Nephron progenitor cell (in vitro differentiated cells): ENCODE measurements at regions not wholly inside any gene's neighbourhood (a gene's known extent, or its start where the extent isn't known, plus 50 kb on each side); places are given as distances from the start of the nearest gene placed in this dataset.
"Not testable (repeated sequence)": the region's sequence is repeated elsewhere in the genome, so short reads cannot be mapped to it uniquely, and the experiment has no call there.

ENCODE experiments used
- DNase-seq: peaks from one replicate; pipeline ENCODE4 v3.0.0; 2021
- H3K27ac Mint-ChIP-seq: 2 replicates; pipeline ENCODE4 v1.8.0; 2021; ENCODE audit warnings: mild to moderate bottlenecking, moderate library complexity, mixed read lengths
- H3K27me3 Mint-ChIP-seq: 2 replicates; pipeline ENCODE4 v1.8.0; 2021; ENCODE audit warnings: mild to moderate bottlenecking, low read depth, mixed read lengths; ENCODE audit not compliant: poor library complexity
- H3K36me3 Mint-ChIP-seq: 2 replicates; pipeline ENCODE4 v1.8.0; 2021; ENCODE audit warnings: low read depth, mixed read lengths
- H3K4me1 Mint-ChIP-seq: 2 replicates; pipeline ENCODE4 v1.8.0; 2021; ENCODE audit warnings: mixed read lengths
- H3K4me3 Mint-ChIP-seq: 2 replicates; pipeline ENCODE4 v1.8.0; 2021; ENCODE audit warnings: mild to moderate bottlenecking, moderate library complexity, mixed read lengths
- H3K9me3 Mint-ChIP-seq: 2 replicates; pipeline ENCODE4 v1.8.0; 2021; ENCODE audit warnings: mild to moderate bottlenecking, moderate library complexity, mixed read lengths
- TF ChIP-seq, protein P1 (sequence below): fragments of 200-600 bp; sonication (generic); IDR thresholded peaks from 2 replicates; pipeline ENCODE4 v1.5.0; 2021; ENCODE audit warnings: antibody characterized with exemption

DNA sequence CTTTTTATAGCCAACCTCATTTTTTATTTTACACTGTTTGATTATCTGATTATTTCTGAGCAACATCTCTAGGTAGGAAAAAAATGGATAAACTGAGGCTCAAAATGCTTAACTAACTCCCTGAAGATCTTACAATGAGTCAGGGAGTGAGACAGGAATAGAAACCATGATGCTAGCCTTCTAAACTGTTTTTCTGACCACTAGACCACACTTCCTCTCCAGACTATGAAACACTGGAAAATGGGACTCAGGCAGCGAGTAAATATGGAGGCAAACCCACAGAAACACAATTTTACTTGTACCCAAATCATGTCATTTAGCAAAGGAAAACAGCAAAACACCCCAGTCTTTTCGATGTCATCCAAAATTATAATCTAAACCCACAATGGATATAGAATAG, 129.9 kb upstream of the ANKH start:
- DNase-seq: no peak
- Mint-ChIP-seq H3K27ac (no peak overlapping the region), H3K27me3 (peaks cover 31% of the 10 kb centered on the region), H3K9me3 (peaks cover 22% of the 10 kb centered on the region), H3K36me3 (no peaks in the 10 kb centered on the region), H3K4me3 (no peak overlapping the region), H3K4me1 (no peaks in the 10 kb centered on the region)
- TF ChIP-seq, protein P1, sequence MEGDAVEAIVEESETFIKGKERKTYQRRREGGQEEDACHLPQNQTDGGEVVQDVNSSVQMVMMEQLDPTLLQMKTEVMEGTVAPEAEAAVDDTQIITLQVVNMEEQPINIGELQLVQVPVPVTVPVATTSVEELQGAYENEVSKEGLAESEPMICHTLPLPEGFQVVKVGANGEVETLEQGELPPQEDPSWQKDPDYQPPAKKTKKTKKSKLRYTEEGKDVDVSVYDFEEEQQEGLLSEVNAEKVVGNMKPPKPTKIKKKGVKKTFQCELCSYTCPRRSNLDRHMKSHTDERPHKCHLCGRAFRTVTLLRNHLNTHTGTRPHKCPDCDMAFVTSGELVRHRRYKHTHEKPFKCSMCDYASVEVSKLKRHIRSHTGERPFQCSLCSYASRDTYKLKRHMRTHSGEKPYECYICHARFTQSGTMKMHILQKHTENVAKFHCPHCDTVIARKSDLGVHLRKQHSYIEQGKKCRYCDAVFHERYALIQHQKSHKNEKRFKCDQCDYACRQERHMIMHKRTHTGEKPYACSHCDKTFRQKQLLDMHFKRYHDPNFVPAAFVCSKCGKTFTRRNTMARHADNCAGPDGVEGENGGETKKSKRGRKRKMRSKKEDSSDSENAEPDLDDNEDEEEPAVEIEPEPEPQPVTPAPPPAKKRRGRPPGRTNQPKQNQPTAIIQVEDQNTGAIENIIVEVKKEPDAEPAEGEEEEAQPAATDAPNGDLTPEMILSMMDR: no peak

DNA sequence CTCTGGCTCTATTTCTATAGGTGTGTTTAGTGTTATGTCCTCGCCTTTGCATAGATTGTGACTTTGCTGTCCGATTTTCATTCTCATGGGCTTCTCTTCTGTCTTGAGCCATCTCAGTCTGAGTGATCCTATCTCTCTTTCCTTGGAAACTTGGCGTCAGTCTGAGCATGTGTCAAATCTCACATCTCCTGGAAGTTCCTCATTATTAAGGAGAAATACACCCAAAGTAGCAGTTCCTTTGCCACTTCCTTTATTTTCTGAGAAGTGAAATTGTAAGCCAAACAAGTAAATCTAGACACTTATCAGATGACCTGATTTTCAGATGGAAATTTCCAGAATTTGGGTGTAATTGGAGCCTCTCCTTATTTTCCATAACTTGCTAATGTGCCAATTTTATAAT, 126.9 kb upstream of the ANKH start:
- TF ChIP-seq, protein P1: no peak
- no peak overlapping the region for H3K4me3 Mint-ChIP-seq
- no peaks in the 10 kb centered on the region for H3K4me1 Mint-ChIP-seq
- H3K36me3 Mint-ChIP-seq: no peaks in the 10 kb centered on the region
- H3K27me3 Mint-ChIP-seq: peaks cover 11% of the 10 kb centered on the region
- DNase-seq: no peak
- H3K27ac Mint-ChIP-seq: no peak overlapping the region
- H3K9me3 Mint-ChIP-seq: peaks cover 26% of the 10 kb centered on the region

DNA sequence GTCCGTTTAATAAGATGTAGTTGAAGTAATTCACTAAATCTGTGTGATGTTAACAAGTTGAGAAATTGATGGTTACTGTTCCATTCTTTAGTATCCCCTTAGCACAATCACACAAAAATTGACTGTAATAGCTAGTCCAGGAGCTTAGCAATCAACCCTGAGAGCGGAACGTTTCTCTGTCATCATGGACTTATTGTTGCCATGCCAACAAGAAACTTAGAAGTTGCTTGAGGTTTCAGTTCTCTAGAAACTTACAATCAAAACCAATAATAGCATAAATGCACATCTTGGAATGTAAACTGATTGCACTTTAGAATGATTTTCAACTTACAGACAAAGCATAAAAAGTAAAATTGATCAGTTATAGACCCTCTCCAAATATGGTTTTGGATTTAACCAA, 125.4 kb upstream of the ANKH start:
- Mint-ChIP-seq H3K9me3 (peaks cover 32% of the 10 kb centered on the region), H3K27ac (no peak overlapping the region), H3K4me3 (no peak overlapping the region), H3K4me1 (no peaks in the 10 kb centered on the region), H3K36me3 (no peaks in the 10 kb centered on the region), H3K27me3 (peaks cover 13% of the 10 kb centered on the region)
- TF ChIP-seq, protein P1: no peak
- DNase-seq: no peak

DNA sequence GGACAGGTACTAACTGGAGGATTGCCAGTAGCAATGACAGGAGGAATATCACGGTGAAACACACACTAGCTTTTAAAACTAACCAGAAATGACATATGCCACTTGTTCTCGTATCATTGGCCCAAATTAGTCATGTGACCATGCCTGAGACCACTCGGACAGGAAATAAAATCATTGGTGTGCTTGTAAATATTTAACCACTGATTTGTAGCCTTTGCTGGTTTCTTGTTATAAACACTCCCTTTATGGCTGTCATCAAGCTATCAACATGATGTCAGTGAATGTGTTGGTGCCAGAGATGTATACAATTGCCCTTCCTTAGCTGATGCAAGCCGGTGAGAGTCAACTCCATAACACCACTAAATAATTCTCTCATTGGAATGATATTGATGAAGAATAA, 123.7 kb upstream of the ANKH start:
- Mint-ChIP-seq H3K4me1 (no peaks in the 10 kb centered on the region), H3K4me3 (no peak overlapping the region), H3K27me3 (peaks cover 13% of the 10 kb centered on the region), H3K27ac (no peak overlapping the region), H3K9me3 (peaks cover 32% of the 10 kb centered on the region), H3K36me3 (no peaks in the 10 kb centered on the region)
- TF ChIP-seq, protein P1: no peak
- no peak for DNase-seq

DNA sequence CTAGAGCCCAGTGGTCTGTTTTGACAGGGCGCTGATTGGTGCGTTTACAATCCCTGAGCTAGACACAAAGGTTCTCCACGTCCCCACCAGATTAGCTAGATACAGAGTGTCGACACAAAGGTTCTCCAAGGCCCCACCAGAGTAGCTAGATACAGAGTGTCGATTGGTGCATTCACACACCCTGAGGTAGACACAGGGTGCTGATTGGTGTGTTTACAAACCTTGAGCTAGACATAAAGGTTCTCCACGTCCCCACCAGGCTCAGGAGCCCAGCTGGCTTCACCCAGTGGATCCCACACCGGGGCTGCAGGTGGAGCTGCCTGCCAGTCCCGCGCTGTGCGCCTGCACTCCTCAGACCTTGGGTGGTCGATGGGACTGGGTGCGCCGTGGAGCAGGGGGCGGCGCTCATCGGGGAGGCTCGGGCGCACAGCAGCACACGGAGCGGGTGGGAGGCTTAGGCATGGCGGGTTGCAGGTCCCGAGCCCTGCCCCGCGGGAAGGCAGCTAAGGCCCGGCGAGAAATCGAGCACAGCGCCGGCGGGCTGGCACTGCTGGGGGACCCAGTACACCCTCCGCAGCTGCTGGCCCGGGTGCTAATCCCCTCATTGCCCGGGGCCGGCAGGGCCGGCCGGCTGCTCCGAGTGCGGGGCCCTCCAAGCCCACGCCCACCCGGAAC, 122.0 kb upstream of the ANKH start:
- H3K27ac Mint-ChIP-seq, H3K4me1 Mint-ChIP-seq, H3K27me3 Mint-ChIP-seq: not testable (repeated sequence)

DNA sequence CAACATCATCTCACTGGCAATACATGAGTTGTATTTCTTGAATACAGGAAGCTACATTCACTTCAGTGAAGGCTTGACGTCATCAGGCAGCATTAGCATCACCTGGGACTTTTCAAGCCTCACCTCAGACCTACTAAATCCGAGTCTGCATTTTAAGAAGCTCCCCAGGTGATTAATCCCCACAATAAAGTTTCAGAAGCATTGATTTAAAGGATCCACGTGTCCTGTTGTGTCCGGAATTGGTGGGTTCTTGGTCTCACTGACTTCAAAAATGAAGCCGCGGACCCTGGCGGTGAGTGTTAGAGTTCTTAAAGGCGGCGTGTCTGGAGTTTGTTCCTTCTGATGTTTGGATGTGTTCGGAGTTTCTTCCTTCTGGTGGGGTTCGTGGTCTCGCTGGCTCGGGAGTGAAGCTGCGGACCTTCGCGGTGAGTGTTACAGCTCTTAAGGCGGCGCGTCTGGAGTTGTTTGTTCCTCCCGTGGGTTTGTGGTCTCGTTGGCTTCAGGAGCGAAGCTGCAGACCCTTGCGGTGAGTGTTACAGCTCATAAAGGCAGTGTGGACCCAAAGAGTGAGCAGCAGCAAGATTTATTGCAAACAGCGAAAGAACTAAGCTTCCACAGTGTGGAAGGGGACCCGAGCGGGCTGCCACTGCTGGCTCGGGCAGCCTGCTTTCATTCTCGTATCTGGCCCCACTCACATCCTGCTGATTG, 121.3 kb upstream of the ANKH start:
- not testable (repeated sequence) for H3K4me1 Mint-ChIP-seq, H3K27ac Mint-ChIP-seq, H3K36me3 Mint-ChIP-seq, H3K4me3 Mint-ChIP-seq, DNase-seq, H3K27me3 Mint-ChIP-seq
- peaks cover 16% of the 10 kb centered on the region for H3K9me3 Mint-ChIP-seq

More for the DNA sequence above, 122.0 kb upstream of the ANKH start:
- H3K4me3 Mint-ChIP-seq, DNase-seq, H3K36me3 Mint-ChIP-seq: not testable (repeated sequence)
- H3K9me3 Mint-ChIP-seq: peaks cover 21% of the 10 kb centered on the region

DNA sequence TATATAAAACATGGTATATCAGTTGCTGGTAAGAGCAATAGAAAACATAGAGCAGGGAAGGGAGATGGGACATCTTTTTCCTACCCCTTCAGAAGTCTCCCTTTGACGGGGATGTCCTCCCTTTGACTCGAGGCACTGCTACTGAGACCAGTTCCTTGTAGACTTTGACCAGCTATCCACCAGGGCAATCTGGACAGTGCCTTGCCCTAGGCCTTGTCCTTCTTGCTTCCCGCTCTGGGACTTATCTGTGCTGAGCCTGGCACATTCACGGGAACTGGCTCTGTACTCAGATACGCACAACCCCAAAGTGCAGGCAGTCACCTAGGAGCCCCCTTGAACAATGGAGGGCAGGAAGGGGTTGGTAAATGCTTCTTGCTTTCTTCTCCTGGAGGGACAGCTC, 116.6 kb upstream of the ANKH start:
- Mint-ChIP-seq H3K4me1 (no peaks in the 10 kb centered on the region), H3K4me3 (no peak overlapping the region), H3K36me3 (no peaks in the 10 kb centered on the region), H3K27ac (no peak overlapping the region), H3K27me3 (peaks cover 3% of the 10 kb centered on the region), H3K9me3 (peaks cover 4% of the 10 kb centered on the region)
- DNase-seq: no peak
- TF ChIP-seq, protein P1: no peak
